ENCODE measurements at regions not wholly inside any gene's neighbourhood (a gene's known extent, or its start where the extent isn't known, plus 50 kb on each side); places are given as distances from the start of the nearest gene placed in this dataset.

- no peak for TF ChIP-seq KDM1A (IDR thresholded peaks at IDR 0.05; ENCODE audit: borderline replicate concordance, low read length)
- no peak for TF ChIP-seq JUND (IDR thresholded peaks at IDR 0.05; ENCODE audit: low read length)
- TF ChIP-seq CREB1 (IDR thresholded peaks at IDR 0.05) = no peak
- no peak for TF ChIP-seq KDM4A (IDR thresholded peaks at IDR 0.05; ENCODE audit: low read depth, low read length, severe bottlenecking)
- TF ChIP-seq TBP (IDR thresholded peaks at IDR 0.05; ENCODE audit: low read depth, low read length) = no peak
Measured at GRCh38 chr5:172503925-172504700, 49.8 kb upstream of the SH3PXD2B start (continued).

All from H1 (cell line).